ENCODE measurements at regions not wholly inside any gene's neighbourhood (a gene's known extent, or its start where the extent isn't known, plus 50 kb on each side); places are given as distances from the start of the nearest gene placed in this dataset.

DNA sequence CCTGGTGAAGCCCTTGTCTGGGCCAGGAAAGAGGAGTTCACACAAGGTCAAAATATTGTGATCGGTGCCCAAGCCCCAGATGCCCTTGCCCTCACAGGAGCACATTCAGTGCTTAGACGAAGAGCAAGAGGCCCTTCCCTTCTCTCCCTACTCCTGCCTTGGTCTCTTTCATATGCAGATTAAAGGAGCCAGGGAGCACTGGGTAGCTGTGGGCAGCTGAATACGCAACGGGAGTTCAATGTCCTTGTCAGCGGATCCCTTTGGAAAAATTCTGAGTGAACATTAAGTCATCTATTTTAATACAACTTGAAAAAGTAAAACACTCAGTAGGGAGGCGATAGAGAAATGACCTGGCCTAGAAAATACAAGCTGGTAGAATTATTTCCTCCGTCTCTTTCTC is 1489.4 kb downstream of the AACS start:
- H3K4me3 ChIP-seq (ENCODE audit: low read length): peak overlapping the region; percentile 52; the same call in 1 of the 2 replicates
- no peak overlapping the region; the same call in 1 of the 2 replicates for H3K9ac ChIP-seq (ENCODE audit: low read depth, low read length)
- H3K4me1 ChIP-seq (ENCODE audit: insufficient read depth, low read length): peaks cover 18% of the 10 kb centered on the region; the same call in 1 of the 2 replicates
- H3K9me3 ChIP-seq (ENCODE audit: insufficient read depth, low read depth, low read length): peaks cover 5% of the 10 kb centered on the region; the same call in 1 of the 2 replicates
- H3K27ac ChIP-seq (ENCODE audit: low read length): no peak overlapping the region
- no peaks in the 10 kb centered on the region for H3K36me3 ChIP-seq (ENCODE audit: insufficient read depth, low read depth, low read length)
- no peaks in the 10 kb centered on the region for H3K27me3 ChIP-seq (ENCODE audit: insufficient read depth, low read length)

DNA sequence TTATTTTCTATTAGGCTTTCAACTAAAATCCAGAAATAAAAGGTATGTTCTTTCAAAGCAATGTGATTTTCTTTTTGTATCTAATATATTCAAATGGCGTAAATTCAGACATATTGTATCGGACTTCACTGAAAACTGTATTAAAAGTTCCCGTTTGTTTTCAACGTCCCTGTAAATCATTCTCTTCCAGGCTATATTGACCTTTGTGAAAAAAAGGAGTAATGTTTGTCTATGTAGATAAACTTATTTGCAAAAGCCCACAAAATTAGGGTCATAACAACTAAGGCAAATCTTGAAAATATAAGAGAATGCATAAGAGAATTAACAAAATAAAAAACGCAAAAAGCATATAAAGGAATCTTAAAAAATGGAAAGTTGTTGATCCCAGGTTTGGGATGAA is 1492.4 kb downstream of the AACS start:
- Histone ChIP-seq H3K4me1 (ENCODE audit: insufficient read depth, low read length) (peaks cover 18% of the 10 kb centered on the region; the same call in 1 of the 2 replicates), H3K36me3 (ENCODE audit: insufficient read depth, low read depth, low read length) (no peaks in the 10 kb centered on the region), H3K27ac (ENCODE audit: low read length) (no peak overlapping the region), H3K4me3 (ENCODE audit: low read length) (no peak overlapping the region), H3K27me3 (ENCODE audit: insufficient read depth, low read length) (no peaks in the 10 kb centered on the region), H3K9me3 (ENCODE audit: insufficient read depth, low read depth, low read length) (peaks cover 5% of the 10 kb centered on the region; the same call in 1 of the 2 replicates), H3K9ac (ENCODE audit: low read depth, low read length) (no peak overlapping the region)

DNA sequence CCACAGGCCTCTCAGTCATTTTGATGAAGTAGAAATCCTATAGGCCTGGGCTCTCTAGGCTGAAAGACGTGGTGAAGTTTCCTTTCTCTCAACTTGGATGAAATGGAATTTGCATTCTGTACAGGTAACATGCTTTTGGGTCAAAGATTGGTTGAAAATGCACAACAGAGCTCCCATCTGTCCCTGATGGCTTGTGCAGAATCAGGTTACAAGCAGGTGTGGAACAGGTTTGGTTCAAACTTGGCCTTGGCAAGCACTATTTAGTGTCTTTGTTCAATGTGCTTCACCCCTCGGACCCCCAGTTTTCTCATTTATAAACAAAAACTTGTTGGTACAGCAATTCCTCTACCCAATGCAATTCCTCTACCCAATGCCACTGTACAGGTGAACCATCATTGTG is 1493.0 kb downstream of the AACS start:
- Histone ChIP-seq H3K9me3 (ENCODE audit: insufficient read depth, low read depth, low read length) (peaks cover 5% of the 10 kb centered on the region; the same call in 1 of the 2 replicates), H3K36me3 (ENCODE audit: insufficient read depth, low read depth, low read length) (no peaks in the 10 kb centered on the region)

DNA sequence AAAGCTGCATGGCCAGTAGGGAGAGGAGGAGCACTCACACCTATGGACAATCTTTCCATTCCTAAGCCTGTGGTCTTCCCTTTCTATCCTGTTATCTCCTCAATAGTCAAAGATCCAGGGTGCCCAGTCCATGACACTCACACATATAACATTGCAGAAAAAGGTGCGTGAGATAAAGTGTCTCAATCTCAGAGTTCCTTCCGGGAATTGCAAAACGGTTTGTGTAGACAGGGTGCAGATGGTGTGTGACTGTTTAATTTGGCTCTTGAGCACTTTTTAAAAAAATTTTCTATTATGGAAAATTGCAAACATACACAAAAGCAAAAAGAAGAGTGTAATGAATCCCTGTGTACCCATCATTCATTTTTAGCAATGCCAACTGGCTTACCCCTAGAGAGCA is 1493.6 kb downstream of the AACS start:
- Histone ChIP-seq H3K27me3 (ENCODE audit: insufficient read depth, low read length) (no peaks in the 10 kb centered on the region), H3K9me3 (ENCODE audit: insufficient read depth, low read depth, low read length) (peaks cover under 1% of the 10 kb centered on the region; the same call in 1 of the 2 replicates), H3K9ac (ENCODE audit: low read depth, low read length) (no peak overlapping the region), H3K36me3 (ENCODE audit: insufficient read depth, low read depth, low read length) (no peaks in the 10 kb centered on the region), H3K4me3 (ENCODE audit: low read length) (no peak overlapping the region), H3K4me1 (ENCODE audit: insufficient read depth, low read length) (peaks cover 18% of the 10 kb centered on the region; the same call in 1 of the 2 replicates), H3K27ac (ENCODE audit: low read length) (no peak overlapping the region)

More for the DNA sequence above, 1493.0 kb downstream of the AACS start:
- Histone ChIP-seq H3K9ac (ENCODE audit: low read depth, low read length) (no peak overlapping the region), H3K27ac (ENCODE audit: low read length) (no peak overlapping the region), H3K4me3 (ENCODE audit: low read length) (no peak overlapping the region), H3K27me3 (ENCODE audit: insufficient read depth, low read length) (no peaks in the 10 kb centered on the region), H3K4me1 (ENCODE audit: insufficient read depth, low read length) (peaks cover 18% of the 10 kb centered on the region; the same call in 1 of the 2 replicates)

DNA sequence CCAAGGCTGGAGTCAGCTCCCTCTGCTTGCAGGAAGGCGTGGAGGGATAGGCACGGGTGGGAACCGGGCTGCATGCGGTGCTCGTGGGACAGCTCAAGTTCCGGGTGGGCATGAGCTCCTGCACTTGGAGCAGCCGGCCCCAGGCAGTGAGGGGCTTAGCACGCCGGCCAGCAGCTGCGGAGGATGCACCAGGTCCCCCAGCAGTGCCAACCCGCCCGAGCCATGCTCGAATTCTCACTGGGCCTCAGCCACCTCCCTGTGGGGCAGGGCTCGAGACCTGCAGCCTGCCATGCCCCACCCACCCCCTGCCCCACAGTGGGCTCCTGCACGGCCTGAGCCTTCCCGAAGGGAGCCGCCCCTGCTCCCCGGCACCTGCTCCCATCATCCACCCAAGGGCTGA is 1501.8 kb downstream of the AACS start:
- no peaks in the 10 kb centered on the region for H3K4me1 ChIP-seq (ENCODE audit: insufficient read depth, low read length)
- H3K27ac ChIP-seq (ENCODE audit: low read length): no peak overlapping the region
- no peaks in the 10 kb centered on the region for H3K36me3 ChIP-seq (ENCODE audit: insufficient read depth, low read depth, low read length)
- no peaks in the 10 kb centered on the region for H3K9me3 ChIP-seq (ENCODE audit: insufficient read depth, low read depth, low read length)
- H3K9ac ChIP-seq (ENCODE audit: low read depth, low read length): no peak overlapping the region
- H3K4me3 ChIP-seq (ENCODE audit: low read length): no peak overlapping the region
- H3K27me3 ChIP-seq (ENCODE audit: insufficient read depth, low read length): no peaks in the 10 kb centered on the region

DNA sequence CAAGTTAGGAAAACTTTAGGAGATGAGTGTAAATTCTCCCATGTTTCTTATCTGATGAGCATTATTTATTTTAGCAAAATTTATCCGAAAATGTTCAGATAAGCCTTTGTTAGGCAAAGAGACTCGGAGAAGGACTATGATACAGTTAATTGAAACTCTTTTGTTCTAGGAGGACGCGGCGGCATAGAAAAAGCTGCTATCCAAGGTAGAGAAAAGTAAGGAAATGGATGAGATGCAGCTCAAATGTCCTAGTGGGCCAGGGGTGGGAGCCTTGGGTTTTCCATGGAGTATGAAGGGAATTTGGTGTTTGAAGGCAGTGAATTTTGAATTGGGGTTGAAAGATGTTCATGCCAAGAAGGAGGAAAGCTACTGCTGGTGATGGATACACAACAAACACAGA is 1504.5 kb downstream of the AACS start:
- Histone ChIP-seq H3K4me1 (ENCODE audit: insufficient read depth, low read length) (no peaks in the 10 kb centered on the region), H3K9me3 (ENCODE audit: insufficient read depth, low read depth, low read length) (no peaks in the 10 kb centered on the region), H3K27ac (ENCODE audit: low read length) (no peak overlapping the region), H3K36me3 (ENCODE audit: insufficient read depth, low read depth, low read length) (no peaks in the 10 kb centered on the region), H3K4me3 (ENCODE audit: low read length) (no peak overlapping the region), H3K27me3 (ENCODE audit: insufficient read depth, low read length) (no peaks in the 10 kb centered on the region), H3K9ac (ENCODE audit: low read depth, low read length) (no peak overlapping the region)

DNA sequence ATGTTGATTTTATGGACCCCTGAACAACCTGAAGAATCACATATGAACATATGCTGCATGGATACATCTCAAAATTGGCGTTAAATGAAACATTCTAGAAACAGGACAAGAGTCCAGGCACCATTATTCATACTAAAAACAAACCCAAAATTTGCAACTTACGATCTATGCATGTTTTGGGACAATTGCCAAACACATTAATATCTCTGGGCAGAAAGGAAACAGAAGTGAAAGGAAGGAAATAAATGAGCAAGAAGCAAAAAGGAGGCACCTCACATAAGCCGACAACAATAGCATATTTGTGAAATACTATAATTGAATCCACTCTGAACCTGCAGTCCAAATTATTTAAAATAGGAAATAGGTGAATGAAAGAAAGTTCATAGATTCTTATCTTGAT is 1505.3 kb downstream of the AACS start:
- H3K9ac ChIP-seq (ENCODE audit: low read depth, low read length): no peak overlapping the region
- no peaks in the 10 kb centered on the region for H3K27me3 ChIP-seq (ENCODE audit: insufficient read depth, low read length)
- H3K9me3 ChIP-seq (ENCODE audit: insufficient read depth, low read depth, low read length): no peaks in the 10 kb centered on the region
- H3K27ac ChIP-seq (ENCODE audit: low read length): no peak overlapping the region
- no peak overlapping the region for H3K4me3 ChIP-seq (ENCODE audit: low read length)
- H3K4me1 ChIP-seq (ENCODE audit: insufficient read depth, low read length): no peaks in the 10 kb centered on the region
- no peaks in the 10 kb centered on the region for H3K36me3 ChIP-seq (ENCODE audit: insufficient read depth, low read depth, low read length)

DNA sequence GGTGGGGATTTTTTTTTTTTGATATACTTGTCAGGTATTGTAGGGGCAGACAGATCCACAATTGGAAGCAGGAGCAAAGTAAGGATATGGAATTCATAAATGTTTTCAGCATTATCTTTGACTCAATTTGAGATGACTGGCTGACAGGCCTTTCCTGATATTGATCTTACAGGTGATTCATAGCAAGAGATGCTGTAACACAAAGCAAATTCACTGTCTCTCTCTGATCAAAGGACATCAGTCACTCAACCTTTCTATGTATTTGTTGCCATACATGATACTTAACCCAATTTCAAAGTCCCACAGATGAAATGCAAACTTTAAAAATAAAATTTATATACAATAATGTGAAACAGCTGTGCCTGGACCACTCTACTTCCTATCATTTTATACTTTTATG is 1506.9 kb downstream of the AACS start:
- H3K4me3 ChIP-seq (ENCODE audit: low read length): no peak overlapping the region

DNA sequence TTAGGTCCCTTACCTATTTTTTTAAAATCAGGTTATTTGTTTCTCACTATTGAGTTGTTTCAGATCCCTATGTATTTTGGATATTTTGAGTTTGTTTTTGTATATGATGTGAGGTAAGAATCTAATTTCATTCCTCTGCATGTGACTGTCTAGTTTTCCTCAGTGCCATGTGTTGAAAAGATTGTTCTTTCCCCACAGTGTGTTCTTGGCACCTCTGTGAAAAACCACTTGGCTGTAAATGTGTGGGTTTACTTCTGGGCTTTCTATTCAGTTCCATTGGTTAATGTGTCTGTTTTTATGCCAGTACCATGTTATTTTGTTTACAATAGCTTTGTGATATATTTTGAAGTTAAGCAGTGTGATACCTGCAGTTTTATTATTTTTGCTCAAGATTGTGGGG is 1516.4 kb downstream of the AACS start:
- Histone ChIP-seq H3K9ac (ENCODE audit: low read depth, low read length) (no peak overlapping the region), H3K4me1 (ENCODE audit: insufficient read depth, low read length) (no peaks in the 10 kb centered on the region), H3K4me3 (ENCODE audit: low read length) (no peak overlapping the region), H3K36me3 (ENCODE audit: insufficient read depth, low read depth, low read length) (no peaks in the 10 kb centered on the region), H3K27ac (ENCODE audit: low read length) (no peak overlapping the region), H3K27me3 (ENCODE audit: insufficient read depth, low read length) (no peaks in the 10 kb centered on the region), H3K9me3 (ENCODE audit: insufficient read depth, low read depth, low read length) (no peaks in the 10 kb centered on the region)

More for the DNA sequence above, 1506.9 kb downstream of the AACS start:
- Histone ChIP-seq H3K36me3 (ENCODE audit: insufficient read depth, low read depth, low read length) (no peaks in the 10 kb centered on the region), H3K4me1 (ENCODE audit: insufficient read depth, low read length) (no peaks in the 10 kb centered on the region), H3K27ac (ENCODE audit: low read length) (no peak overlapping the region), H3K27me3 (ENCODE audit: insufficient read depth, low read length) (no peaks in the 10 kb centered on the region), H3K9ac (ENCODE audit: low read depth, low read length) (no peak overlapping the region), H3K9me3 (ENCODE audit: insufficient read depth, low read depth, low read length) (no peaks in the 10 kb centered on the region)

DNA sequence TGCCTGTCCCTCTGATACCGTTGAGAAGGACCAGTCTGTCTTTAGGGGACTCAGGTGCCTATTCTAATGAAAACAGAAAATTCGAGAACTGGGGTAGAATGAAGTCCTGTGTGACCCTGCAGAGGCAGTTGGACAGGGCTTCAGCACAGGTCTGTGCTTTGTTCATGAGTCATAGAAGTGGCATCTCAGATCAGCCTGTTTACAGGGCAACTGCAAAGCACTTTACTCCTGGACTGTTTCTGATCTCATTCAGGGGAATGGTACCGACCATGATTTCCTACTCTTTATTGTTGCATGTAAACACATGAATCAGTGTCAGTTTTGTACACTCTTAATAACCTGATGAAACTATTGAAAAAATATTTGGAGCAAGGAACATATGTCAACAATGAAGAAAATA is 1517.0 kb downstream of the AACS start:
- Histone ChIP-seq H3K27me3 (ENCODE audit: insufficient read depth, low read length) (no peaks in the 10 kb centered on the region), H3K27ac (ENCODE audit: low read length) (no peak overlapping the region), H3K36me3 (ENCODE audit: insufficient read depth, low read depth, low read length) (no peaks in the 10 kb centered on the region), H3K4me1 (ENCODE audit: insufficient read depth, low read length) (no peaks in the 10 kb centered on the region), H3K9ac (ENCODE audit: low read depth, low read length) (no peak overlapping the region), H3K9me3 (ENCODE audit: insufficient read depth, low read depth, low read length) (no peaks in the 10 kb centered on the region), H3K4me3 (ENCODE audit: low read length) (no peak overlapping the region)

DNA sequence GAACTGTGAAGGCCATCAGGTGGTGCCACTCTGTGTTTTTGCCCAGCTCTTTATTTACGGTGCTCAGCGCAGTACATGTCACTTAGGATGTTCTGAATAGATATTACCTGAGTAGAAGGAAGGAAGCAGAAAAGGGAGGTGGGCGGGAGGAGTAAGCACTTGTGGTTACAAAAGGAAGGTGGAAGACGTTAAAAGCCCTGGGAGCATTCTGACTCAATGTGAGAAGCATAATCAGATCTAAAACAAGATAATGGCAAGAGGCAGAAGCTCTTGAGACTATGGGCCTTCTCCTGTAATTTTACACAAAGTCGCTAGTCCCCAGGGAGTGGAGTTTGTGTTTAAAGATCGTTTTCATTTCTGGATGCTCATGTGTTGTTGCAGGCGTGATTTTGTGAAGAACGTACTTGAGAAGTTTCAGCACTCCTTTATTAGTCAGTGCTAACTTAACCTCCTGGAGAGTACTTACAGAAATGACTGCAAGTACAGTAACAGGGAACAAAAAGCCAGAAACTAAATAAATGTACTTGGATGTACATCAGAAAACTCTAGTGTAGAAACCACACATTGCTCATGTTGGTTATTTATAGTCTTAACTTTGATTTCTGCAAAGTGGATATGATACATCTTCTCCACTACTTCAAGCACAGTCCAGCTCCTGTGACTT is 1523.5 kb downstream of the AACS start:
- H3K36me3 ChIP-seq (ENCODE audit: insufficient read depth, low read depth, low read length): no peaks in the 10 kb centered on the region
- H3K27me3 ChIP-seq (ENCODE audit: insufficient read depth, low read length): no peaks in the 10 kb centered on the region
- no peak overlapping the region for H3K27ac ChIP-seq (ENCODE audit: low read length)
- no peak overlapping the region for H3K9ac ChIP-seq (ENCODE audit: low read depth, low read length)
- H3K4me1 ChIP-seq (ENCODE audit: insufficient read depth, low read length): no peaks in the 10 kb centered on the region
- H3K9me3 ChIP-seq (ENCODE audit: insufficient read depth, low read depth, low read length): no peaks in the 10 kb centered on the region
- no peak overlapping the region for H3K4me3 ChIP-seq (ENCODE audit: low read length)

DNA sequence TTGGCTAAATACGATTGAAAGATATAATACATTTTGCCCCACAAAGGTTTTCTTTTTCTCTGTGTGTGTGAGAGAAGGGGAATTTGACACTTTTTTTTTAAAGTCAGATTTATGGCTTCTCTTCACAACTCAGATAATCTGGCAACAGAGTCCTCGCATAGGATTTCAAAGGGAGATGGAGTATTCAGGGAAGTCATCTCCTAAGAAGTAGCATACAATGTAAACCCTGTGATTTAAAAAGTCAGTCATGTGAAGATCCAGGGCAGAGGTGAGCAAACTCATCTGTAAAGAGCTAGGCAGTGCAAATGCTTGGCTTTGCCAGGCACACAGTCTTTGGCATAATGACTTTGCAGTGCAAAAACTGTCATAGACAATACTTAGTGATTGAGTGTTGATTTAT is 1526.3 kb downstream of the AACS start:
- H3K9me3 ChIP-seq (ENCODE audit: insufficient read depth, low read depth, low read length): no peaks in the 10 kb centered on the region
- no peak overlapping the region for H3K9ac ChIP-seq (ENCODE audit: low read depth, low read length)
- no peaks in the 10 kb centered on the region for H3K4me1 ChIP-seq (ENCODE audit: insufficient read depth, low read length)
- H3K27ac ChIP-seq (ENCODE audit: low read length): no peak overlapping the region
- no peak overlapping the region for H3K4me3 ChIP-seq (ENCODE audit: low read length)
- H3K27me3 ChIP-seq (ENCODE audit: insufficient read depth, low read length): no peaks in the 10 kb centered on the region
- no peaks in the 10 kb centered on the region for H3K36me3 ChIP-seq (ENCODE audit: insufficient read depth, low read depth, low read length)

Data from iPS-20b (cell line).